ENCODE measurements at regions not wholly inside any gene's neighbourhood (a gene's known extent, or its start where the extent isn't known, plus 50 kb on each side); places are given as distances from the start of the nearest gene placed in this dataset.

- Histone ChIP-seq H3K36me3 (replicated peaks; ENCODE audit: low read depth, low read length) (no peaks in the 10 kb centered on the region), H3K4me1 (ENCODE audit: low read length) (no peaks in the 10 kb centered on the region), H3K9ac (ENCODE audit: low read length) (no peak overlapping the region), H3K4me2 (ENCODE audit: low read length) (no peak overlapping the region), H3K79me2 (ENCODE audit: low read length) (no peaks in the 10 kb centered on the region), H3K27ac (ENCODE audit: low read length) (no peak overlapping the region), H2AFZ (ENCODE audit: low read depth, low read length) (no peak overlapping the region), H3K27me3 (ENCODE audit: low read depth, low read length) (no peaks in the 10 kb centered on the region), H3K4me3 (ENCODE audit: low read length) (no peak overlapping the region), H4K20me1 (ENCODE audit: insufficient read depth, low read length) (no peaks in the 10 kb centered on the region), H3K9me3 (ENCODE audit: insufficient read depth, low read length) (no peaks in the 10 kb centered on the region)
- no peak for TF ChIP-seq EZH2phosphoT487 (IDR thresholded peaks at IDR 0.05; ENCODE audit: low read depth)
- TF ChIP-seq, protein P1, sequence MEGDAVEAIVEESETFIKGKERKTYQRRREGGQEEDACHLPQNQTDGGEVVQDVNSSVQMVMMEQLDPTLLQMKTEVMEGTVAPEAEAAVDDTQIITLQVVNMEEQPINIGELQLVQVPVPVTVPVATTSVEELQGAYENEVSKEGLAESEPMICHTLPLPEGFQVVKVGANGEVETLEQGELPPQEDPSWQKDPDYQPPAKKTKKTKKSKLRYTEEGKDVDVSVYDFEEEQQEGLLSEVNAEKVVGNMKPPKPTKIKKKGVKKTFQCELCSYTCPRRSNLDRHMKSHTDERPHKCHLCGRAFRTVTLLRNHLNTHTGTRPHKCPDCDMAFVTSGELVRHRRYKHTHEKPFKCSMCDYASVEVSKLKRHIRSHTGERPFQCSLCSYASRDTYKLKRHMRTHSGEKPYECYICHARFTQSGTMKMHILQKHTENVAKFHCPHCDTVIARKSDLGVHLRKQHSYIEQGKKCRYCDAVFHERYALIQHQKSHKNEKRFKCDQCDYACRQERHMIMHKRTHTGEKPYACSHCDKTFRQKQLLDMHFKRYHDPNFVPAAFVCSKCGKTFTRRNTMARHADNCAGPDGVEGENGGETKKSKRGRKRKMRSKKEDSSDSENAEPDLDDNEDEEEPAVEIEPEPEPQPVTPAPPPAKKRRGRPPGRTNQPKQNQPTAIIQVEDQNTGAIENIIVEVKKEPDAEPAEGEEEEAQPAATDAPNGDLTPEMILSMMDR (IDR thresholded peaks at IDR 0.05; ENCODE audit: low read depth, low read length): no peak
Measured at GRCh38 chr3:63056932-63057331, 181.7 kb upstream of the CADPS start.

DNA sequence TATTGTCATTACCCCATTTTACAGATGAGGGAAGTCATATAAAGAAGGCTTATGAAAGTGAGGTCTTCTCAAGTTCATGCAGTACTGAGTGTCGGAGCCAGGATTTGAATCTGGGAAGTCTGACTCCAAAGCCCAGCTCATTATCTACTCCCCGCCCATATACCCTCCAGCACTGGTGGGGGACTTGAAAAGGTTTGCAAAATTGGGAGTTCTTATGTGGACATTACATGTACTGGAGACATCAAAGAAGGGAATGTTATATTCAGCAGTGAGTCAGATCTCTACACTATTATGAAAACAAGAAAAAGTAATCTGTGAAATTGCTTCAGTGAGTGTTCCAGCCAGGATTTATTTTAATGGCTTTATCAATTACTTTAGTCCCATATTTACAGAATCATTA lies 185.2 kb upstream of the CADPS start:
- Histone ChIP-seq H3K9ac (ENCODE audit: low read length) (no peak overlapping the region), H3K27ac (ENCODE audit: low read length) (no peak overlapping the region), H3K27me3 (ENCODE audit: low read depth, low read length) (no peaks in the 10 kb centered on the region), H3K36me3 (replicated peaks; ENCODE audit: low read depth, low read length) (no peaks in the 10 kb centered on the region), H3K9me3 (ENCODE audit: insufficient read depth, low read length) (no peaks in the 10 kb centered on the region), H4K20me1 (ENCODE audit: insufficient read depth, low read length) (0 out of 2 replicates have a peak, but pooled peaks cover 3% of the 10 kb centered on the region), H3K4me2 (ENCODE audit: low read length) (no peak overlapping the region), H3K4me1 (ENCODE audit: low read length) (no peaks in the 10 kb centered on the region), H2AFZ (ENCODE audit: low read depth, low read length) (no peak overlapping the region), H3K4me3 (ENCODE audit: low read length) (no peak overlapping the region), H3K79me2 (ENCODE audit: low read length) (no peaks in the 10 kb centered on the region)
- TF ChIP-seq, protein P1 (IDR thresholded peaks at IDR 0.05; ENCODE audit: low read depth, low read length): no peak
- no peak for TF ChIP-seq EZH2phosphoT487 (IDR thresholded peaks at IDR 0.05; ENCODE audit: low read depth)

DNA sequence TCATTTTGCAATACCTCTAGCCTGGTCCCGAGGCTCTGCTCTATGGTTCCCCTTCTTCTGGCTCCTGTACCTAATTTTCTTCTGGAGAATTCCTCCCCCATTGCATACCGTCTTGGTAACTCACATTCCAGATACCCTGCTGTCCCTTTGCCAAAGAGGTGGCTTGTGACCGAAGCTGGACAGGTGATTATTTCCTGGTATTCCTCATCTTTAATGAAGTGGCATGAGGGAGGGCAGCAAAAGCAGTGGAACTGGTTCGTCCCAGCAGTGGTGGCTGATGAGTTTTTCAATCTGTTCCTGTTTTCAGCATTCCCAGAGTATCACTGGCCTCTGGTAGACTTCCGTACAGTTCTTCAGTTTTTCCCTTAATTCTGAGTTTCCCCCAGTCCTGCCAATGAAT lies 186.2 kb upstream of the CADPS start:
- H3K27me3 ChIP-seq (ENCODE audit: low read depth, low read length): no peaks in the 10 kb centered on the region
- TF ChIP-seq EZH2phosphoT487 (IDR thresholded peaks at IDR 0.05; ENCODE audit: low read depth): no peak
- TF ChIP-seq, protein P1 (IDR thresholded peaks at IDR 0.05; ENCODE audit: low read depth, low read length): no peak

DNA sequence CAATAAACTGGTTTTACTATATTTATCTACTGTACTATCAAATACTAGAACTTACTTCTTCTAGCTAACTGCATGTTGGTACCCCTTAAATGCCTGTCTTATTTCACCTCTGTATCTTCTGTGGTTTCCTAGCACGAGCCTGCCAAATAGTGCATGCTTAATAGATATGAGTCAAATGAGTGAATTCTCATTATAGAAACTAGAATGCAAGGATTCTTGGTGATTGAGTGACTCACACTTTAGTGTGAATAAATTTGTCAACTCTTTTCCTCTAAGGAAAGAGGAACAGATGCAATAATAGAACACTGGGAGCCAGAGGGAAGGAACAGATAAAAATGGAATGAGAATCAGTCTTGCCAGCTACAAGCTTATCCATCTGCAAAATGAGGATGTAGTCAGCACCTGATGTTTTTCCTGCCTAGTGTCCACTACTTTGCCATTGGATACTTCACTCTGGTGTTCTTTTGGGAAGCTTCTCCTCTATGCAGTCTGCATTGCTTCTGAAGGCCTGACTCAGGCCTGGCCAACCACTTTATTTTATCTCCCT lies 189.1 kb upstream of the CADPS start:
- Histone ChIP-seq H3K27ac (ENCODE audit: low read length) (no peak overlapping the region), H3K36me3 (replicated peaks; ENCODE audit: low read depth, low read length) (no peaks in the 10 kb centered on the region), H3K4me1 (ENCODE audit: low read length) (no peaks in the 10 kb centered on the region), H3K27me3 (ENCODE audit: low read depth, low read length) (no peaks in the 10 kb centered on the region), H4K20me1 (ENCODE audit: insufficient read depth, low read length) (peaks cover 10% of the 10 kb centered on the region), H3K4me2 (ENCODE audit: low read length) (no peak overlapping the region), H3K4me3 (ENCODE audit: low read length) (no peak overlapping the region), H2AFZ (ENCODE audit: low read depth, low read length) (no peak overlapping the region), H3K79me2 (ENCODE audit: low read length) (no peaks in the 10 kb centered on the region), H3K9ac (ENCODE audit: low read length) (no peak overlapping the region), H3K9me3 (ENCODE audit: insufficient read depth, low read length) (no peaks in the 10 kb centered on the region)
- TF ChIP-seq EZH2phosphoT487 (IDR thresholded peaks at IDR 0.05; ENCODE audit: low read depth): no peak

More for the DNA sequence above, 186.2 kb upstream of the CADPS start:
- Histone ChIP-seq H3K79me2 (ENCODE audit: low read length) (no peaks in the 10 kb centered on the region), H3K4me1 (ENCODE audit: low read length) (no peaks in the 10 kb centered on the region), H3K9me3 (ENCODE audit: insufficient read depth, low read length) (no peaks in the 10 kb centered on the region), H3K36me3 (replicated peaks; ENCODE audit: low read depth, low read length) (no peaks in the 10 kb centered on the region), H3K4me3 (ENCODE audit: low read length) (no peak overlapping the region), H2AFZ (ENCODE audit: low read depth, low read length) (no peak overlapping the region), H3K4me2 (ENCODE audit: low read length) (no peak overlapping the region), H4K20me1 (ENCODE audit: insufficient read depth, low read length) (0 out of 2 replicates have a peak, but pooled peaks cover 3% of the 10 kb centered on the region), H3K9ac (ENCODE audit: low read length) (no peak overlapping the region), H3K27ac (ENCODE audit: low read length) (no peak overlapping the region)

Measured in OCI-LY3 (cell line).